ENCODE measurements at regions not wholly inside any gene's neighbourhood (a gene's known extent, or its start where the extent isn't known, plus 50 kb on each side); places are given as distances from the start of the nearest gene placed in this dataset.

GRCh38 chr4:132094017-132094416 is 1055.1 kb upstream of the PCDH10 start:
- TF ChIP-seq CTCF (conservative IDR thresholded peaks at IDR 0.05; ENCODE audit: low read depth, low read length) (no peak), EZH2 (IDR thresholded peaks at IDR 0.05; ENCODE audit: low read length, unreplicated experiment) (no peak)
